ENCODE measurements at regions not wholly inside any gene's neighbourhood (a gene's known extent, or its start where the extent isn't known, plus 50 kb on each side); places are given as distances from the start of the nearest gene placed in this dataset.

GRCh38 chr5:57325678-57326397 is 152.0 kb downstream of the GPBP1 start:
- no peaks in the 10 kb centered on the region for H3K79me2 ChIP-seq (ENCODE audit: insufficient read depth, low read depth, low read length)
- POLR2A ChIA-PET: no interaction called here
- DNase-seq (ENCODE audit: low spot score): no peak
- H3K4me2 ChIP-seq (ENCODE audit: low read length): no peak overlapping the region
- no peak overlapping the region for H3K27ac ChIP-seq (ENCODE audit: low read depth, low read length, poor library complexity, severe bottlenecking)
- no peaks in the 10 kb centered on the region for H3K9me3 ChIP-seq (ENCODE audit: low read length)
- TF ChIP-seq EZH2phosphoT487 (IDR thresholded peaks at IDR 0.05; ENCODE audit: borderline replicate concordance, low read depth, low read length) (no peak), CTCF (conservative IDR thresholded peaks at IDR 0.05; ENCODE audit: low read length) (no peak)
- H4K20me1 ChIP-seq (ENCODE audit: insufficient read depth, low read length): no peaks in the 10 kb centered on the region
- H2AFZ ChIP-seq (ENCODE audit: low read length): no peak overlapping the region
- no TSS peak for BruUV-seq (replicated peaks)
- no peaks in the 10 kb centered on the region for H3K36me3 ChIP-seq (ENCODE audit: insufficient read depth, low read length)
- intact Hi-C loops (cut with micrococcal nuclease; ENCODE audit: unreplicated experiment): no loop called here
- no peak overlapping the region for H3K4me3 ChIP-seq (ENCODE audit: low read depth, low read length, poor library complexity, severe bottlenecking)
- CTCF ChIA-PET (ENCODE audit: unreplicated experiment): no interaction called here
- no peaks in the 10 kb centered on the region for H3K9me2 ChIP-seq (ENCODE audit: insufficient read depth, low read length)
- no peaks in the 10 kb centered on the region for H3K4me1 ChIP-seq (ENCODE audit: insufficient read depth, low read length, poor library complexity, severe bottlenecking)

DNA sequence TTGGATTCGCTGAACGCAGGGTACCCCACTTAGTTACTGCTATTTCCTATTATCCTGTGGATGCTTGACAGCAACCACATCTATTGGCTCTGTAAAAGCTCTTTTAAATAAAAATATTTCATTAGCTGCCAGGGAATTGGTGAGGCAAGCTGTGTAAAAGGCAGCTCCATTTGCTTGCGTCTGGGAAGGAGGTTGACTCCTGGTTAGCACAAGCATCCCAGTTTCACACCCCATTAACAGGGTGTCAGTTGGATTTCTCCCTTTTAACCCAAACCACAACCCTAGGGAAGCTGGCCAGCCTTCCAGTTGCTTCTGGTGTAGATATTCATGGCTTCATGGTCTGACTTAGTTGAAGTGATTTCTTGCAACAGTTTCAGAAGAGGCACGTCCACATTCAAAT is 151.0 kb downstream of the GPBP1 start:
- POLR2A ChIA-PET: interaction anchor here (0.6 kb wide), 1 partner anchor 1551 kb away, joined by 3 read pairs; no protein-coding TSS in a partner anchor
- H3K4me1 ChIP-seq (ENCODE audit: insufficient read depth, low read length, poor library complexity, severe bottlenecking): no peaks in the 10 kb centered on the region
- no peak for DNase-seq (ENCODE audit: low spot score)
- no peak overlapping the region for H2AFZ ChIP-seq (ENCODE audit: low read length)
- CTCF ChIA-PET (ENCODE audit: unreplicated experiment): no interaction called here
- H3K79me2 ChIP-seq (ENCODE audit: insufficient read depth, low read depth, low read length): no peaks in the 10 kb centered on the region
- TF ChIP-seq EZH2phosphoT487 (IDR thresholded peaks at IDR 0.05; ENCODE audit: borderline replicate concordance, low read depth, low read length): no peak
- no peak for TF ChIP-seq CTCF (conservative IDR thresholded peaks at IDR 0.05; ENCODE audit: low read length)
- H3K9me3 ChIP-seq (ENCODE audit: low read length): no peaks in the 10 kb centered on the region
- no peaks in the 10 kb centered on the region for H3K36me3 ChIP-seq (ENCODE audit: insufficient read depth, low read length)
- no TSS peak for BruUV-seq (replicated peaks)
- H4K20me1 ChIP-seq (ENCODE audit: insufficient read depth, low read length): no peaks in the 10 kb centered on the region
- H3K27ac ChIP-seq (ENCODE audit: low read depth, low read length, poor library complexity, severe bottlenecking): no peak overlapping the region
- H3K4me3 ChIP-seq (ENCODE audit: low read depth, low read length, poor library complexity, severe bottlenecking): no peak overlapping the region
- H3K9me2 ChIP-seq (ENCODE audit: insufficient read depth, low read length): no peaks in the 10 kb centered on the region
- intact Hi-C loops (cut with micrococcal nuclease; ENCODE audit: unreplicated experiment): no loop called here
- no peak overlapping the region for H3K4me2 ChIP-seq (ENCODE audit: low read length)

DNA sequence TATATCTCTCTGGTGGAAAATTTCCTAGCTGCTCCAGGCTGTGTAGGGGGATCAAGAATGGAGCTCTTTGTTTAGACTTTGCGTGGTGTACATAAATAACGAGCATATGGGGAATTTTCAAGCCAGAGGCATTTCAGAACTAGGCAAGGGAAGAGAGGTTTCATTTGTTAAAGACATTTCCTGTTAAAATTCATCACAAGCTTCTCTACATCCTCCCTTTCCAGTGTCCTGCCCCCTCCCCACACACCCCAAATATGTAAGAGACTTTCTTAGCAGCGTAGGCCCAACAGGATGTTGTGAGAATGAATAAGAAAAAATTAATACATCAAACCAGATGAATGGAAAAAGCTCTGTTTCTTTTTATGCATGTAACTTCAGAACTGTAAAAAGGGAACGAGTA is 150.3 kb downstream of the GPBP1 start:
- no peak overlapping the region for H3K27ac ChIP-seq (ENCODE audit: low read depth, low read length, poor library complexity, severe bottlenecking)
- H3K79me2 ChIP-seq (ENCODE audit: insufficient read depth, low read depth, low read length): no peaks in the 10 kb centered on the region
- TF ChIP-seq CTCF (conservative IDR thresholded peaks at IDR 0.05; ENCODE audit: low read length) (no peak), EZH2phosphoT487 (IDR thresholded peaks at IDR 0.05; ENCODE audit: borderline replicate concordance, low read depth, low read length) (no peak)
- no TSS peak for BruUV-seq (replicated peaks)
- H3K9me3 ChIP-seq (ENCODE audit: low read length): no peaks in the 10 kb centered on the region
- no peaks in the 10 kb centered on the region for H3K9me2 ChIP-seq (ENCODE audit: insufficient read depth, low read length)
- CTCF ChIA-PET (ENCODE audit: unreplicated experiment): interaction anchor here (0.6 kb wide), 1 partner anchor 9 kb away, joined by 3 read pairs; no protein-coding TSS in a partner anchor
- no peaks in the 10 kb centered on the region for H4K20me1 ChIP-seq (ENCODE audit: insufficient read depth, low read length)
- H3K4me2 ChIP-seq (ENCODE audit: low read length): no peak overlapping the region
- DNase-seq (ENCODE audit: low spot score): no peak
- H2AFZ ChIP-seq (ENCODE audit: low read length): no peak overlapping the region
- no peaks in the 10 kb centered on the region for H3K4me1 ChIP-seq (ENCODE audit: insufficient read depth, low read length, poor library complexity, severe bottlenecking)
- no peak overlapping the region for H3K4me3 ChIP-seq (ENCODE audit: low read depth, low read length, poor library complexity, severe bottlenecking)
- POLR2A ChIA-PET: no interaction called here
- intact Hi-C loops (cut with micrococcal nuclease; ENCODE audit: unreplicated experiment): no loop called here
- no peaks in the 10 kb centered on the region for H3K36me3 ChIP-seq (ENCODE audit: insufficient read depth, low read length)
